HG03097 (cell line): ENCODE measurements at regions not wholly inside any gene's neighbourhood (a gene's known extent, or its start where the extent isn't known, plus 50 kb on each side); places are given as distances from the start of the nearest gene placed in this dataset.

Source experiments
- ATAC-seq: cut with Tn5 transposase; IDR thresholded peaks from one replicate; pipeline ENCODE4 v1.9.1; 2021; ENCODE audit not compliant: unreplicated experiment, low FRiP score

- no peak for ATAC-seq
Measured at GRCh38 chr4:43242606-43243005, 350.1 kb downstream of the GRXCR1 start.

- ATAC-seq = no peak
Measured at GRCh38 chr4:43243433-43244116, 351.1 kb downstream of the GRXCR1 start.

- peak; percentile 95 for ATAC-seq
Measured at GRCh38 chr4:43244688-43245382, 352.3 kb downstream of the GRXCR1 start.

- no peak for ATAC-seq
Measured at GRCh38 chr4:43251841-43252240, 359.3 kb downstream of the GRXCR1 start.

GRCh38 chr4:43253541-43253940, 361.0 kb downstream of the GRXCR1 start:
- no peak for ATAC-seq

GRCh38 chr4:43264730-43265129, 372.2 kb downstream of the GRXCR1 start:
- ATAC-seq = no peak

- ATAC-seq = no peak
Measured at GRCh38 chr4:43271946-43272345, 379.4 kb downstream of the GRXCR1 start.

- ATAC-seq = no peak
Measured at GRCh38 chr4:43274376-43274775, 381.9 kb downstream of the GRXCR1 start.

- no peak for ATAC-seq
Measured at GRCh38 chr4:43275779-43276178, 383.3 kb downstream of the GRXCR1 start.

GRCh38 chr4:43276321-43276720, 383.8 kb downstream of the GRXCR1 start:
- ATAC-seq = no peak

- ATAC-seq = no peak
Measured at GRCh38 chr4:43277003-43277402, 384.5 kb downstream of the GRXCR1 start.

- no peak for ATAC-seq
Measured at GRCh38 chr4:43282534-43282933, 390.0 kb downstream of the GRXCR1 start.

- ATAC-seq = no peak
Measured at GRCh38 chr4:43286137-43286536, 393.6 kb downstream of the GRXCR1 start.

GRCh38 chr4:43296946-43297528, 404.5 kb downstream of the GRXCR1 start:
- ATAC-seq = no peak

GRCh38 chr4:43316813-43317212, 424.3 kb downstream of the GRXCR1 start:
- ATAC-seq = no peak

- ATAC-seq = no peak
Measured at GRCh38 chr4:43325220-43325967, 432.9 kb downstream of the GRXCR1 start.

GRCh38 chr4:43330288-43330687, 437.8 kb downstream of the GRXCR1 start:
- ATAC-seq = no peak

- no peak for ATAC-seq
Measured at GRCh38 chr4:43331226-43332051, 438.9 kb downstream of the GRXCR1 start.

GRCh38 chr4:43332052-43332425, 439.5 kb downstream of the GRXCR1 start:
- ATAC-seq = no peak

- ATAC-seq = no peak
Measured at GRCh38 chr4:43337707-43338106, 445.2 kb downstream of the GRXCR1 start.
